ENCODE measurements at regions not wholly inside any gene's neighbourhood (a gene's known extent, or its start where the extent isn't known, plus 50 kb on each side); places are given as distances from the start of the nearest gene placed in this dataset.
"Not testable (repeated sequence)": the region's sequence is repeated elsewhere in the genome, so short reads cannot be mapped to it uniquely, and the experiment has no call there.

GRCh38 chr13:73323615-73324014, 264.8 kb downstream of the KLF5 start:
- DNase-seq, result no peak

GRCh38 chr13:73321043-73321442, 262.2 kb downstream of the KLF5 start:
- DNase-seq, result no peak

DNA sequence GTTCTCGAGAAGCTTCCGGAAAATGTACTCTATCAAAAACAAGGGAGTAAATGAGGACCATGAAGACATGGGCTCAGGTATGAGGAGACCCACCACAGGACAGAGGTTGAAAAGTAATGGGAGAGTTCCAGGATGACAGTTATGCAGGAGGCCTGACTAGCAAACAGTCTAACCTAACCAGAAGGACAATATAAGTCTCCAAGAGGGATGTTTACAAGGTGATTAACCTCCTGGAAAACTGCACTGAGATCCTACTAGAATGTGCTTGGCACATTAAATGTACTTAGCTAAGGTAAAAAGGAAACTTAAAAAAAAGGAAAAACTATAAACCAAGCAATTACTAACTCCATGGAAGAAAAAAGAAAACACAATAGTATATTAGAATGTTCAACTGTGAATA, 258.3 kb downstream of the KLF5 start:
- DNase-seq, result no peak

DNA sequence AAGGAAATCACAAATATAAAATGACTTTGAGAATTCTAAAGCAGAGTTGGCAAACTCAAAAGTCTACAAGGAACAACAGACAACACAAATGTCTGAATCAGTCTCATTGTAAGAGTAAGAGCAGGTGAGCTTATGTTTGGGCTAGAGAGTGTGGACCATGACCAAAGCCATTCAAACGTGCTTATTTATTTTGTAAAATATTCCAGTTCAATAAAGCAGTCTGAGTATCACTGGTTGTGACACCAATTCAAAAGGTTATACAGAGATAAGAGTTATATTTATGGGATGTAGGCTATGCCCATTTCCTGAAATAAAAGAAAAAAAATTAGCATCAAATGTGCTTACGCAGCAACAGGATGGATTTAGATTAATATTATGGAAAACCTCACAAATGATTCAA, 251.6 kb downstream of the KLF5 start:
- DNase-seq, result no peak

DNA sequence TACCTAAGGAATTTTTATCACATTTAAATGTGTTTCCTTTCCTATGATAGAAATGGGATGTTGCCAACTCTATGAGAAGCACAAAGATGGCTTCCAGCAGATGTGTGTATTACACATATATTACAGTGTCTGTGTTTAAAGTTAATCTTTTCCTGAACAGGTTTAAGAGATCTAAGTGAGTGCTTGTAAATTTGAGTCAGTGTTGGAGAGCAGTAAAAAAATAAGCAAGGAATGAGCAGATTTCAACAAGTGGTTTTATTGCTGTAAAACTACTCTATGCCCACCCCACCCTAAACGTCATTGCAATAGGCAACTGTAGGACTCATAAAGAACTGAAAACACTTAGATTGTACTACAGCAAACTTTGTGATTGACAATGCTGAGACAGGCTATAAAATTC, 248.7 kb downstream of the KLF5 start:
- no peak for DNase-seq

GRCh38 chr13:73306688-73307087, 247.9 kb downstream of the KLF5 start:
- DNase-seq, result no peak

- DNase-seq, result no peak
These were observed 245.6 kb downstream of the KLF5 start for GRCh38 chr13:73304442-73304841.

DNA sequence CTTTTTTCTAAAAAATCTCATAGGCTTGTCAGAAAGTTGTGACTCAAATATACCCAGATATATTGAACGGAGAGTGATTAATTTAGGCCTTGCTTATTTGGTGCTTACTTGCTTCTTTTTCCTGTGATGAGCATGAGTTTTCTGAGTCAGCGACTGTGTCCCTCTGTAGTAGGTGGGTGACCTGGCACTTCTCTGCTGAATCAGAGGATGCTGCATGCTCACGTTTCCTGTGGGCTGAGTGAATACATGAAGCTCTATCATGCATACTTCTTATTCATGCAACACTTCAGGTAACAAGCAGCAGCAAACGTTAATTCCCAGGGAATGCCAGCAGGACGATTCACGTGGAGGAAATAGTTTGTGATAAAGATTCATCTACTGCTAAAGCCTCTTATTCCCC, 245.0 kb downstream of the KLF5 start:
- DNase-seq, result no peak

DNA sequence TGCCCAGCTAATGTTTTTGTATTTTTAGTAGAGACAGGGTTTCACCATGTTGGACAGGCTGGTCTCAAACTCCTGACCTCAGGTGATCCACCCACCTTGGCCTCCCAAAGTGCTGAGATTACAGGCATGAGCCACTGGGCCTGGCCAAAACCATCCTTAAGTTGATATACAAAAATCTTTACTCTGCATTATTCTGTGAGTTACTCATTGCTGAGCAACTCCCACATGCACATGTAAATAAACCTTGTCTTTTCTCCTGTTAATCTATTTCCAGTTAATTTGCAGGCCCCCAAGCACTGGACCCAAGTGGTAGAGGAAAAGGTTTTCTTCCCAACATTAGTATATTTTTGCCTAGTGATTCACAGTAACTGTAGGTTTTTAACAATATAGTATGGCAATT, 242.8 kb downstream of the KLF5 start:
- not testable (repeated sequence) for DNase-seq

GRCh38 chr13:73300718-73301425, 242.1 kb downstream of the KLF5 start:
- DNase-seq, result no peak

- DNase-seq, result no peak
These were observed 241.0 kb downstream of the KLF5 start for GRCh38 chr13:73299787-73300186.

GRCh38 chr13:73293913-73294523, 235.2 kb downstream of the KLF5 start:
- no peak for DNase-seq

- DNase-seq, result no peak
These were observed 233.3 kb downstream of the KLF5 start for GRCh38 chr13:73292127-73292526.

DNA sequence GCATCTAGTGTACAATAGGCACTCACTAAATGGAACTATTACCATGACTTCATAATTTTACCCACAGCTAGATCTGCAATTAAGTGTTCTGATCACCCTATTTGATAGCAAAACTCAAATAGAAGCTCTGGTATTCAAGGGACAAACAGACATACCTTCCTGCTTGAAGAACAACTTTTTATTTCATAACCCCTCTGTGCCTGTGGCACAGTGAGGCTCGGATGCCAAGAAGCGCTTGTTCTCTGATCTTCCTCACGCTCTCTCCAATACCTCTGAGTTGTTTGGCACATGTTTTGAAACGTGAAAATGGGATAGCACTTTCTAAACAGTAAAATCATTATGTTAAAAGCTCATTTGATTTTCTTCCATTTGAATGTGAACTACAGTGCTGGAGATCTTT, 232.0 kb downstream of the KLF5 start:
- no peak for DNase-seq

DNA sequence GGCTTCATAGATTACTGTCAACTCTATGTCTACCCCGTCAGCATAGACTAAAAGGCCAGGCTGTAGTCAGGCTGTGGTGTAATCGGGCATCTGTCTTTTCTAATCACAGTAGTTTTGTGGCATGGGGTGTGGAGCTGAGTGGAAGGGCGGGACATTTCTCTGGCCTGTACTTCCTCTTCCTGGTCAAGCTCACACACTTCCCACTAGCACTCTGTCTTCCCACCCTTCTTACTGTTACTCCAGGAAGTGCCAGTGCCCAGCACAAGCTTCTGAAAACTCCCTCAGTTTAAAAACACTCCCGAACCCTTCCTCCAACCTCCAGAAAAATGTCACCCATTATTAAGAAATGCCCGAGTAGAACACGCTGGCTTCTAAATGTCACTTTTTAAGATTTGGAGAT, 229.8 kb downstream of the KLF5 start:
- no peak for DNase-seq

GRCh38 chr13:73287831-73288230, 229.0 kb downstream of the KLF5 start:
- DNase-seq, result no peak

DNA sequence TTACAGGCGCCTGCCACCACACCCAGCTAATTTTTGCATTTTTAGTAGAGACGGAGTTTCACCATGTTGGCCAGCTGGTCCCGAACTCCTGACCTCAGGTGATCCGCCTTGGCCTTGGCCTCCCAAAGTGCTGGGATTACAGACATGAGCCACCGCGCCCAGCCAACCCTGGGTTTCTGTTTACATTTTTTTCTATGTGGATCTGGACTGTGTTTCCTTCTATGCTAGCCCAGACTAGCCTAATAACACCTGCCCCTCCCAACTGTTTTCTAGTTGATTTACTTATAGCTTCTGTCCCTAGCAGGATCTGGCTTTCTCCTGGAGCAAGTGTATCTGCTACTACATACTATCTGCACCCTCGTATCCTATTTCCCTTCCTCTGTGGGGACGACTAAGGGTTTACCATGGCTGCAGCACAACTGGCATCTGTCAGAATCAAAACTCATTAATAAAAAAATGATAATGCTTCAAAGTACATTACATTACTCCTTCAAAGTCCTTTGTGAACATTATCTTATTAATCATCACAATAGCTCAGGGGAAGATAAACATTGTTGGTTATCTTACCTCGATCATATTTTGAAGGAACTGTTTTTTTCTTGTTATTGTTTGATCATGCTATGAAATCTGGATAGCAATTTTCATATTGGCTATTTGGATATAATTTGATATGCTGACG, 228.3 kb downstream of the KLF5 start:
- DNase-seq, result peak; percentile 72

DNA sequence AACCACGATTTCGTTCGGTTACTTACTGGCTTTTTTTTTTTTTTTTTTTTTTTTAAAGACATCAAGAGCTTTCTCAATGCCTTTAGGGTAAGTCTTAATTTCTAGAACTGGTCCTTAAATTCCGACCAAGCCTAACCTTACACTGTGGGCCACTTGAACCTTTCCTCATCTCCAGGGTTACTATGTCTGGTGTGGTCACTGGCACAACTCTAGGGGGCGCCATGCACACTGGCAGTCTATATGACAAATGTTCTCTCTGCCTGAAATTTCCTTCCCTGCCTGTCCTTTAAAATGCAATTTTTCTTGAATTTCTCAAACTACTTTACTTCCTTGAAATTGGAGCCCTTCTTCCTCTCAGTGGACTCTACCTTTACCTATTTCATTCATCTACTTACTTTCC, 227.4 kb downstream of the KLF5 start:
- no peak for DNase-seq

- no peak for DNase-seq
These were observed 225.5 kb downstream of the KLF5 start for GRCh38 chr13:73284081-73284874.

GRCh38 chr13:73283636-73284035, 224.8 kb downstream of the KLF5 start:
- DNase-seq, result no peak

DNA sequence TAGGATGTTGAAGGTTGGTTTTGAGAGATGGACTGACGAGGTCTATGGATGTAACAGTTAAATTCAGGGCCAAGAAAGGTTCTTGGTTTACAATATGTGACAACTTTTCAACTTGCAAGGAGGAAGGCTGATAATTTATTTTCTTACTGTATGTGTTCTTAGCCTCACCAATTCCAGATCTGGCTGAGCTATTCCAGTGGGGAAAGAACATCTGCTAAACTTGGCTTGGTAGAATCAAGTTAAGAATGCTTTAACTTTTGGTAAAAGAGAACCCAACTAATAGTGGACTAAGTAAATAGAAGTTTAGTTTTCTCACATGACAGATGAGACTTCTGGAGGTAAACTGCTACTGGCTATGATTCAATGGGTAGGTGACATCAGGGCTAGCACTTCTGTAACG, 222.9 kb downstream of the KLF5 start:
- no peak for DNase-seq

DNA sequence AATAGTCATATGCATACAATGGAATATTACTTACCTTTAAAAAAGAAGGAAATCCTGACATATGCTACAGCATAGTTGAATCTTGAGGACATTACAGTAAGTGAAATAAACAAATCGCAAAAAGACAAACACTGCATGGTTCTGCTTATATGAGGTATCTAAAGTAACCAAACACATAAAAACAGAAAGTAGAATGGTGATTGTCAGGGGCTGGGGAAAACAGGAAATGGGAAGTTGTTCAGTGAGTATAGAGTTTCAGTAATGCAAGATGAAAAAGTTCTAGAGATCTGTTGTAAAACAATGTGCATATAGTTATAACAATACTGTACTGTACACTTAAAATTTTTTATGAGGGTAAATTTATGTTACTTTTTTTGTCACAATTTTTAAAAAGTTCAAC, 219.4 kb downstream of the KLF5 start:
- DNase-seq, result no peak

DNA sequence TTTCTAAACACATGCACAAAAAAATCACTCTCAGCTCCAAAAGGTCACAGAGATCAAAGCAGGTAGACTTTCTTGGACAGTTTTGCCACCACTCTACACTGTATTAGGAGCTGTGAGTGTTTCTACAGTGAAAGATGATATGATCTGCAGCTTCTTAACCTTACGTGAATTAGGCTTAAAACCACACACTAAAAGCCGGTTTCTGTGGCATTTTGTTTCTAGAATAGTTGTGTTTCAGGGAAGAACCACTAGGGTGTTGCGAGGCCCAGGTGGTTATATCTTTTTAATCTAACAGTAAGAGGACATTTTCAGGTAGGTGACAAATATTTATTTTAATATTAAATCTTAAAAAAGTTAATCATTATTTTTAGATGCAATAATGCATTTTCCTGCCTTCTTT, 216.4 kb downstream of the KLF5 start:
- no peak for DNase-seq

DNA sequence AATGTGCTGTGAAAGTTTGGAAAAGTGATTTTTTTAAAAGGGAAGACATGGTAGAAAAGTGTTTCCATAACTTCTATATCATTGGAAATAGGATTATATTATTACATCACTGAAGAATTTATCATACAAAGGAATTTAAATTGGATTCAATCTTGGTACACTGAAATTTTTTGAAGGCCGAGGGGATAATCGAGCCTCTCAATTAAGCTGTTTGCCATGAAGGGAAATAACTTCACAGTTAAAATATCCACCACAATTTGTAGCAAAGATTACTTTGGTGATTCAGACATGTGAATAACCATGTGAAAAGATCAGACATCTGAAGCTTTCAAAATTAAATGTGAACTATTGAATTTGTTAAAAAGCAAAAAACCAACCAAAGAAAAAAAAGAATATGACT, 215.3 kb downstream of the KLF5 start:
- DNase-seq, result no peak
